HG03108 (cell line): ENCODE measurements at regions not wholly inside any gene's neighbourhood (a gene's known extent, or its start where the extent isn't known, plus 50 kb on each side); places are given as distances from the start of the nearest gene placed in this dataset.

Source experiments
- ATAC-seq: cut with Tn5 transposase; IDR thresholded peaks from one replicate; pipeline ENCODE4 v1.9.1; 2021; ENCODE audit warnings: moderate library complexity; ENCODE audit not compliant: unreplicated experiment

GRCh38 chr13:61765181-61765742 is 349.6 kb upstream of the PCDH20 start:
- no peak for ATAC-seq

DNA sequence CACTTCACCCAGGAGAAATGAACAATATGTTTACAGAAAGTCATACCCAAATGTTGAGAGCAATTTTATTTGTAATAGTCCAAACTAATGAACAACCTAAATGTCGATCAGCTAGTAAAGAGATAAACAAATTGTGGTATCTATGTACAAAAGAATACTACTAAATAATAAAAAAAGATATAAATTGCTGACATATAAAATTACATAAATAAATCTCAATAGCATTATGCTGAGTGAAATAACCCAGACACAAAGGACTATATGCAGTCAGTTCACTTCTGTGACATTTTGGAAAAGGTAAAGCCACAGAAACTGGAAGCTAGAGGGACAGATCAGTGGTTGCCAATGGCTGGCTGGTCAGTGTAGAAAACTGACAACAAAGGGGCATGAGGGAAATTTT is 346.0 kb upstream of the PCDH20 start:
- ATAC-seq = no peak

DNA sequence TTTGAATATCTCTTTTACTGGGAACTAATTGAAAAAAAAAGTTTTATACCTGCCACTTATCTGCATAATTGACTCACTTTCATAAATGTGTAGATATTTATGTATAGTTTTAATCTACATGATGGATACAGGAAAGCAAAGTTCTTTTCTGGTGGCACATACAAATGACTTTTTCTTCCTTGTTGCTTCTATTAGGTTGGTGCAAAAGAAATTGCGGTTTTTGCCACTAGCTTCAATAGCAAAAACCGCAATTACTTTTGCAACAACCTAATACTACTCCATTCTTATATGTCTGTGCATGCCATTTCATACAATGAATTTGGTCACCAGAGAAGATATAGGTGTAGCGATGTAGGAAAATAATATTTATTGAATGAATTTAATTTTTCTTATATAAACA is 344.5 kb upstream of the PCDH20 start:
- ATAC-seq = no peak

DNA sequence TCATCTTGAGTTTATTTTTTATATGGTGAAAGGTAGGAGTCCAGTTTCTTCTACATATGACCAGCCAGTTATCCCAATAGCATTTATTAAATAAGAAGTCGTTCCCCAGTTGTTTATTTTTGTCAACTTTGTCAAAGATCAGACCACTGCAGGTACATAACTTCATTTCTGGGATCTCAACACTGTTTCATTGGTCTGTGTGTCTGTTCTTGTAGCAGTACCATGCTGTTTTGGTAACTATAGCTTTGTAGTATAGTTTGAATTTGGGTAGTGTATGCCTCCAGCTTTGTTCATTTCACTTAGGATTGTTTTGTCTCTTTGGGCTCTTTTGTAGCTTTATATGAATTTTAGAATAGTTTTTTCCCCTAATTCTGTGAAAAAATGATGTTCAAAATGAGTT is 340.4 kb upstream of the PCDH20 start:
- no peak for ATAC-seq

- ATAC-seq = no peak
Measured at GRCh38 chr13:61751039-61751438, 335.4 kb upstream of the PCDH20 start.

GRCh38 chr13:61738236-61738750 is 322.6 kb upstream of the PCDH20 start:
- ATAC-seq = no peak

DNA sequence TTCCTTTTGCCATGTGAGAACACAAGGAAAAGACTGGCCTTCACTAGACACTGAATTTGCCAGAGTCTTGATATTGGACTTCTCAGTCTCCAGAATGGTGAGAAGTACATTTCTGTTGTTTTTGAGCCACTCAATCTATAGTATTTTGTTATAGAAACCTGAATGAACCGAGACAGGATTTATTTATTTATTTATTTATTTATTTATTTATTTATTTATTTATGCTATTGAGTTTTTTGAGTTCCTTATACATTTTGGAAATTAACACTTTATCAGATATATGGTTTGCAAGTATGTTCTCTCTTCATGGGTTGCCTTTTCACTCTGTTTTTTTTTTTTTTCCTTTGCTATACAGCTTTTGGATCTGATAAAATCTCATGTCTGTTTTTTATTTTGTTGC is 319.0 kb upstream of the PCDH20 start:
- ATAC-seq = no peak

DNA sequence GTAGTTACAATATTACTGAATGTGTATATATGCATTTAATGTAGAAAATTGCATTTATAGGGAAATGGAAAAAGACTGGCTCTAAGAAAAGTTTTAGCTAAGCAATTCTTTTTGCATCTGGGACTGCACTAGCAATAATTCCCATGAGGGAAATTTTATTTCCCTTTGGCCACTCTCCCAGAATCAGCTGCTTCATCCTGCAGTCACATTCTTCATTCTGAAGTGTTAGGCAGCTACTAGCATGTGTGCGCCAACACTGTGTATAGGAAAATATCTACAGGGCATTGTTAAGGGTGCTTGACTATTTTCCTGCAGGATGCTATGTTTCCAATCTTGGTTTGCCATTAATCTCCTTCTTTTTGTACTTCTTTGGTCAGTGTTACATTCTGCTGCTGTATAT is 312.8 kb upstream of the PCDH20 start:
- no peak for ATAC-seq

GRCh38 chr13:61727767-61728166 is 312.1 kb upstream of the PCDH20 start:
- ATAC-seq = no peak

DNA sequence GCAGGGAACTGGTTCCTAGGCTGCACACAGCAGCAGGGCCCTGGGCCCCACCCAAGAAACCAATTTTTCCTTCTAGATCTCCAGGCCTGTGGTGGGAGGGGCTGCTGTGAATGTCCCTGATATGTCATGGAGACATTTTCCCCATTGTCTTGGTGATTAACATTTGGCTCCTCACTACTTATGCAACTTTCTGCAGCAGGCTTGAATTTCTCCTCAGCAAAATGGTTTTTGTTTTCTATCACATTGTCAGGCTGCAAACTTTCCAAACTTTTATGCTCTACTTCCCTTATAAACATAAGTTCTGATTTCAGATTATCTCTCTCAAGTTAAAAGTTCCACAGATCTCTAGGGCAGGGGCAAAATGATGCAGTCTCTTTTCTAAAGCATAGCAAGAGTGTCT is 310.2 kb upstream of the PCDH20 start:
- ATAC-seq = no peak

DNA sequence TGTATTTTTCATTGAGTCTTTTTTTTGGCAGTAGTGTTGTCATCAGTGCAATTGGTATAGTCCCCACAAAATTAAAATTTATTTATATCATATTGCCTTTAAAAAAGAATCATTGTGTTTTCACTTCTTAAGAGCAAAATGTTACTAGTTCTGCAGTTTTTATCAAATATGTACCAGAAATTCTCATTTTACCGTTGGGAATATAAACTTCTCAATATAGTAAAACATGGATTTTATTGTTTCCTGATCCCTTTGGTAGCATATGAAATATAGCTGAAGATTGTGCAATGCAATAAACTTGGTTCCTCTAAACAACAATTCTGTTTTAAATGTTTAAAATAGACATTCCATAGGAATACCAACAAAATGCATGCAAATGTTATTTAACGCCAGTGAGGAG is 306.5 kb upstream of the PCDH20 start:
- no peak for ATAC-seq

DNA sequence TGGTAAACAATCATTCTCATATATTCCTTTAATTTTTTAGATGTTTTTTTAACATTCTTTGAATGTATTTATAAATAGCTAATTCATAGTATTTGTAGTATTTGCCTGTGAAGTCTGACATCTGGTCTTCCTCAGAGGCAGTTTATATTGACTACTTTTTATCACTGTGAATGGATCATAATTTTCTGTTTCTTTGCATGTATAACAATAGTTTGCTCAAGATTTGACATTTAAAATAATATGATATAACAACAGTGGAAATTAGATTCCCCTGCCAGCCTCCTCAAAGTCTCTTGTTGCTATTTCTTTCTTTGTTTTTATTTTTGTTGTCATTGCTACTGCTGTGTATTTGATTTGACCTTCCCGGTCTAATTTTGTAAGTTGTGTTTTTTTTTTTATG is 297.0 kb upstream of the PCDH20 start:
- ATAC-seq = no peak

DNA sequence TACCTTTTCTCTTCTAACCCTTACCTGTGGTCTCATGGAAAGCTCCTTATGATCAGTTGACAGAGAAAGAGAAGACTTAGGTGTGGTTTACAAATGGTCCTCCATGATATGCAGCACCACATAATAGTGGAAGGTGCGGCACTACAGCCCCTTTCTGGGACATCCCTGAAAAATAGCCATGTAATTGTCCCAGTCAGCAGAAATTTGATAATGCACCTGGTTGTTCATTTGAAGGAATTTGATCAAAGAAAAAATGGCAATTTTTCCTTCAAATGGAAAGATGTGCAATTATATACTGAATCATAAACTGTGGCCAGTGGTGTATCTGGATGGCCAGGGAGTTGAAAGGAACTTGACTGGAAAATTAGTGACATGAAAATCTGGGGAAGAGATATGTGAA is 293.6 kb upstream of the PCDH20 start:
- no peak for ATAC-seq

DNA sequence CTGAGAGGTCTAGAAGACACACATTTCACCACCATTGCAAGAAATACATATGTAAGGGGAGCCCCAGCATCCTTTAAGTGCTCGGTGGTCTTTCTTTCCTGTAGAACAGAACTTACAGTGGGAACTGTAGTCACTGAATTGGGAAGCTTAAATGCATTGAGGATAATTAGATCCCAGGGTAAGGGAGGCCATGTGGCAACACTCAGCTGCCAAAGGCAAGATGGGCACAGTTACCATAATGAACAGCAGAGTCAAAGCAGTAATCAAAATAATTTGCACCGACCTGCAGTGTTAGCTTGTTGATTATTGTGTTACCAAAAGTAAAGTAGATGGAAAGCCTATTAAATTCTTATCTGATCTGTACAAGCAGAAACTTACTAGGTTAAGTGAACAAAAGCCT is 291.2 kb upstream of the PCDH20 start:
- ATAC-seq = no peak

DNA sequence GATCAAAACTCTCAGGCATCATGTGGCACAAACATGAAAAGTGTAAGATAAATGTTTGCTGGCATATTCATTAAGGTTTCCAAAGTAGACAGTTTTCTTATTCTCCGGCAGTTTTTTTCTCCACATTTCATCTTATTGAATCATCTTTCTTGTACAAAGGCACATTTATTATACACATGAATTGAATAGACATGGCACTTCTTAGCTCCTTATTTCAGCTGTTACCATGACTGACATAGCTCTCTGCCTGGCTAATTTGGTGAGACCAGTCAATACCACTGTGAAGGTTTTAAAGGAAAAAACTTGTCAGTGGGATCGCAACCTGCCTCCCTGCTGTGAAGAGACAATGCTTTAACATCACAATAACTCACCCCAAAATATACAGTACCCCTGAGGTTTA is 285.0 kb upstream of the PCDH20 start:
- ATAC-seq = no peak

GRCh38 chr13:61700181-61700580 is 284.5 kb upstream of the PCDH20 start:
- ATAC-seq = no peak

GRCh38 chr13:61696676-61697075 is 281.0 kb upstream of the PCDH20 start:
- ATAC-seq = no peak

DNA sequence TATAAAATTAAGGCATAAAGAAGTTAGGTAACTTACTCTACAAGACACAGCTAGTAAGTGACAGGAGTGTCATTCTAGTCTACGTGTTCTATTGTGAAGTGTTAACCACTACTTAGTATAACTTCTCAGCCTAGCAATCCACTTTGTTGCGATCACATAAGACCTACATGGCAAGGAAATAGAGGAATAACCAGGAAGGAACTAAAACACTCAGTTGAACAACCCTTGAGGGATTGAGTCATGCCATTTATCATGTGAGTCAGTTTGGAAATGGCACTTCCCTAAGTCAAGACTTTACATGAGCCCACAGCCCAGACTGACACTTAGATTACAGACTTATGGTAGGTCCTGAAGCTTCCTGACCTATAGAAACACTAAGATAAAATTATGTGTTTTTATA is 279.5 kb upstream of the PCDH20 start:
- no peak for ATAC-seq

DNA sequence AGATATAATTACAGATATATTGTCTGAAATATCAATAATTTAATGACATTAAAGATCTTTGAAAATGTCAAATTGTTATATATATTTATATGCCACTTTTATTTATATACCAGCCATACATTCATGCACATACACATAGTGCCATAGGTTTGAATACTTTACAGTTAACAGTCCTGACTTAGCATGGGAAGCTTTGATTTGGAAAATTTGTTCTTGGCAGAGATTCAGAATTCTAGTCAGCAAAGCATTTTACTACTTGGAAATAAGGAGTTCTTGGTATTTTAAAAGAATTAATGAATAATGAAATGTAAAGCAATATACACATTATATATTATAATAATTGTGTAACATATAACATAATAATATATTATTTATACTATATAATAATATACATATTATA is 277.0 kb upstream of the PCDH20 start:
- ATAC-seq = no peak

- no peak for ATAC-seq
Measured at GRCh38 chr13:61685682-61686012, 270.0 kb upstream of the PCDH20 start.

DNA sequence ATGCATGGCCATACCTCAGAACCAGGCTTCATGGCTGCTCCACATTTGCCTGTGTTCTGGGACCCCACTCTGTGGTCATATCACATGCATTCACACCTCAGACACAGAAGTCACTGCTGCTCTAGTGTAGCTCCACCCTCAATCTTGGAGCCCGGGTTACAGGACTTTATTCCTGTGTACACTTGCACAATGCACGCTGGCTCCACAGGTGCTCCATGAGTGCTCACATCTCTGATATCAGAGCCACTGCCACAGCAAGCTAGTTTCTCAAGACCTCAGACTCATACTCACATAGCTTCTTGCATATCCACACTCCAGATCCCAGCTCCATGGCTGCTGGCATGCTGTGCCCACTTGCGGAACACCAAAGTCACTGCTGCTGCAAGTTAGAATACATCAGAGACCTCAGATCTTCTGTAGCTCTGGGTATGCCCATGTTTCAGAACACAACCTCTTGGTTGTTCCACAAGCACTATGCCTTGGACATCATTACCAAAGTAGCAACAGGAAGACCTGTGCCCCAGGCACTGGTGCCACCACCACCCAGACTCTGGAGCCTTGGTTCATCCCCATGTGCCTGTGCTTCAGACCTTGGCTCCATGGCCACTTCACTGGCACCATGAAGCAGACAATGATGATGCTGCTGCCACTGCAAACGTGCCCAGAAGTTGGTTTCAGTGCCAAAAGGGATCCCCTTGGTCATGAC is 269.5 kb upstream of the PCDH20 start:
- ATAC-seq = no peak

DNA sequence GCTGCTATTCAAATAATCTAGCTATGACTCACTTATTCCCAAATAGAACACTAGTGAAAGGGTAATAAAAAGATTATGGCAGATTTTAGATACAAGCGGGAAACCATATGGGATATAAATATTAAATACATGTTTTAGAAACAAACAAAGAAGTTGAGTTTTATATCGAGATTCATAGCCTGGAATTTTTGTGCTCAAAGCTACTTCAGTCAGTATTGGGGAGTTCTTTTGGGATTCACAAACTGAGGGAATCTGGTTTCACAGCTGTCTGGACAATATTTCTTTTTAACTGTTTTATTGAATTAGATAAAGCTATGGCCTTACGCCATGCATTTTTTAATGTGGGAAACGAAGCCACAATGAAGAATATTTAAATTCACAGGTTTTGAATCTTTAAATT is 257.1 kb upstream of the PCDH20 start:
- no peak for ATAC-seq
